Skeletal muscle satellite cell (primary cell): ENCODE measurements at regions not wholly inside any gene's neighbourhood (a gene's known extent, or its start where the extent isn't known, plus 50 kb on each side); places are given as distances from the start of the nearest gene placed in this dataset.

Experiments
- H3K27me3 ChIP-seq: 2 replicates; pipeline ENCODE4 v1.7.0; 2013; ENCODE audit warnings: low read length; ENCODE audit not compliant: control insufficient read depth, insufficient read depth
- H3K36me3 ChIP-seq: 2 replicates; pipeline ENCODE4 v1.7.0; 2013; ENCODE audit warnings: mild to moderate bottlenecking, control low read depth, low read length; ENCODE audit not compliant: insufficient read depth
- H3K4me1 ChIP-seq: 2 replicates; pipeline ENCODE4 v1.7.0; 2013; ENCODE audit warnings: low read length; ENCODE audit not compliant: control insufficient read depth, insufficient read depth
- H3K4me2 ChIP-seq: 2 replicates; pipeline ENCODE4 v1.7.0; 2013; ENCODE audit warnings: mild to moderate bottlenecking, low read length
- H3K4me3 ChIP-seq: 2 replicates; pipeline ENCODE4 v1.7.0; 2013; ENCODE audit warnings: low read length
- H3K9ac ChIP-seq: 2 replicates; pipeline ENCODE4 v1.7.0; 2013; ENCODE audit warnings: mild to moderate bottlenecking, low read depth, low read length, moderate library complexity
- H3K9me3 ChIP-seq: replicated peaks from 2 replicates; pipeline ENCODE4 v1.7.0; 2013; ENCODE audit warnings: mild to moderate bottlenecking, control low read depth, low read length

GRCh38 chr3:116969646-116970045, 260.1 kb downstream of the TUSC7 start:
- H3K27me3 ChIP-seq, result no peaks in the 10 kb centered on the region
- no peak overlapping the region for H3K4me2 ChIP-seq
- H3K36me3 ChIP-seq, result no peaks in the 10 kb centered on the region
- no peaks in the 10 kb centered on the region for H3K4me1 ChIP-seq
- H3K9ac ChIP-seq, result no peak overlapping the region
- no peaks in the 10 kb centered on the region for H3K9me3 ChIP-seq
- H3K4me3 ChIP-seq, result no peak overlapping the region

DNA sequence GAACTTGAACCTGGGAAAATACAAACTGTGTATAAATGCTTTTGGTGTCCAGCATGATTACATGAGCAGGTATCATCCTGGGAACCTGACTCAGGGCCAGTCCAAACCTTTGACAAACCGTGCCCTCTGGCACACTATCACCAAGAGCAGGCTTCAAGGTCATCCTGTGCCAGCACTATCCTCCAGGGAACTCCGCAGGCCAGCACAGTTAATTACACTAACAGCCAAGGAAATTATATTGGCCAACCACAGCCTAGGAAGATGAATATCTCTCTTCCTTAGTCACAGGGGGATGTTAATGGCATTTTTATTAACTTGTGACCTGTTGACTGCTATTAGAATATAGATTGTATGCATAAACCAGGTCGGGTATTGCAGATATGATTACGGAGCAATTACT, 262.0 kb downstream of the TUSC7 start:
- Histone ChIP-seq H3K27me3 (no peaks in the 10 kb centered on the region), H3K4me3 (no peak overlapping the region), H3K9me3 (no peaks in the 10 kb centered on the region), H3K4me2 (no peak overlapping the region), H3K9ac (no peak overlapping the region), H3K36me3 (no peaks in the 10 kb centered on the region), H3K4me1 (no peaks in the 10 kb centered on the region)

DNA sequence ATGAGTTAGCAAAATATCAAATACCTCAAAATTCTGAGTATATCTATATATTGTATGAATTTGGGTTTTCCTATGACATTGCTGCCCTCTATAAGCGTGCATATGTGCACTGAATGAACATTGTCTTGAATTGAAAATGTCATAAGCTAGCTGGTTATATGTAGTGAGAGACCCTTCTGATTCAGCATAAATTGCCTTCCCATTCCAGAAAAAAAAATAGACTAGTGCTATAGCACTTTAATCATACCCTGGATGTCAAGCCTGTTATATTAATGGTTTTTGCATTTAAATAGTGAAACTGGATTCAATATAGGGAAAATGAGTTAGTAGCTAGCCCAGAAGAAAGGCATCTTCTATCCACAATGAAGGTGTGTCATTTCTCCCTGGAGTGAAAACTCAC, 265.1 kb downstream of the TUSC7 start:
- H3K36me3 ChIP-seq, result no peaks in the 10 kb centered on the region
- H3K4me1 ChIP-seq, result no peaks in the 10 kb centered on the region
- no peaks in the 10 kb centered on the region for H3K27me3 ChIP-seq
- H3K9ac ChIP-seq, result no peak overlapping the region
- H3K4me2 ChIP-seq, result no peak overlapping the region
- no peaks in the 10 kb centered on the region for H3K9me3 ChIP-seq
- no peak overlapping the region for H3K4me3 ChIP-seq

GRCh38 chr3:116977441-116977840, 267.9 kb downstream of the TUSC7 start:
- Histone ChIP-seq H3K4me3 (no peak overlapping the region), H3K4me2 (no peak overlapping the region), H3K36me3 (no peaks in the 10 kb centered on the region), H3K9me3 (no peaks in the 10 kb centered on the region), H3K4me1 (no peaks in the 10 kb centered on the region), H3K9ac (no peak overlapping the region), H3K27me3 (no peaks in the 10 kb centered on the region)

GRCh38 chr3:116980099-116980498, 270.5 kb downstream of the TUSC7 start:
- no peak overlapping the region for H3K9ac ChIP-seq
- H3K4me1 ChIP-seq, result no peaks in the 10 kb centered on the region
- no peak overlapping the region for H3K4me3 ChIP-seq
- no peaks in the 10 kb centered on the region for H3K36me3 ChIP-seq
- H3K4me2 ChIP-seq, result no peak overlapping the region
- no peaks in the 10 kb centered on the region for H3K27me3 ChIP-seq
- no peaks in the 10 kb centered on the region for H3K9me3 ChIP-seq

GRCh38 chr3:116981089-116981488, 271.5 kb downstream of the TUSC7 start:
- Histone ChIP-seq H3K9ac (no peak overlapping the region), H3K36me3 (no peaks in the 10 kb centered on the region), H3K4me1 (no peaks in the 10 kb centered on the region), H3K27me3 (no peaks in the 10 kb centered on the region), H3K4me2 (no peak overlapping the region), H3K4me3 (no peak overlapping the region), H3K9me3 (no peaks in the 10 kb centered on the region)

DNA sequence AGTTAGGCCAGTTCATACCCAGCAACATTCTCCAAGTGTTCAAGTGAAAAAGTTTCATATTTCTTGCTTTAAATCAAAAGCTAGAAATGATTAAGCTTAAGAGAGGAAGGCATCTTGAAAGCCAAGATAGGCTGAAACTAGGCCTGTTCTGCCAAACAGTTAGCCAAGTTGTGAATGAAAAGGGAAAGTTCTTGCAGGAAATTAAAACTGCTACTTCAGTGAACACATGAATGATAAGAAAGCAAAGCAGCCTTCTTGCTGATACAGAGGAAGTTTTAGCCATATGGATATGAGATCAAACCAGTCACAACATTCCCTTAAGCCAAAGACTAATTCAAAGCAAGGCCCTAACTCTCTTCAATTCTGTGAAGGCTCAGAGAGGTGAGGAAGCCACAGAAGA, 274.7 kb downstream of the TUSC7 start:
- H3K27me3 ChIP-seq, result peaks cover 4% of the 10 kb centered on the region
- H3K4me2 ChIP-seq, result no peak overlapping the region
- no peaks in the 10 kb centered on the region for H3K9me3 ChIP-seq
- no peaks in the 10 kb centered on the region for H3K4me1 ChIP-seq
- no peak overlapping the region for H3K9ac ChIP-seq
- no peak overlapping the region for H3K4me3 ChIP-seq
- H3K36me3 ChIP-seq, result no peaks in the 10 kb centered on the region

GRCh38 chr3:116994351-116994879, 284.8 kb downstream of the TUSC7 start:
- Histone ChIP-seq H3K4me2 (no peak overlapping the region), H3K4me3 (no peak overlapping the region), H3K27me3 (no peaks in the 10 kb centered on the region), H3K36me3 (no peaks in the 10 kb centered on the region), H3K9me3 (no peaks in the 10 kb centered on the region), H3K9ac (no peak overlapping the region), H3K4me1 (no peaks in the 10 kb centered on the region)

DNA sequence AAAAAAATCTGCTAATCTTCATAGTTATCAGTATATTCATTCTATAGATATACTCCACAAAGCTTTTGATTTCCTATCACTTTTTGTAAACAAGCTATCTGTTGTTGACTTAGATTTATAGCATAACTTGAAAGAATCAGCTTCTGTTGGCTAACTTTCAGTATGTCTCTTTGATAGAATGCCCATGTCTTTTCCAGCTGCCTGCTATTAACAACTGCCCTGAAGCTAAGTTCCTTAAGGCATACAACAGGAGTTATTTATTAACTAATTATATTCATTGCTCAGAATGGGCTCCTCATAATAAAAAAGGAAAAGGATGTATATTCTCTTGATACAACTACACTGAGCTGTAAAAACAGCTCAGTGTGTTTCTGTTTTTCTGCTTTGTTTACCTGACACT, 293.9 kb downstream of the TUSC7 start:
- no peak overlapping the region for H3K9ac ChIP-seq
- no peak overlapping the region for H3K4me3 ChIP-seq
- H3K9me3 ChIP-seq, result no peaks in the 10 kb centered on the region
- no peaks in the 10 kb centered on the region for H3K27me3 ChIP-seq
- H3K4me1 ChIP-seq, result no peaks in the 10 kb centered on the region
- no peak overlapping the region for H3K4me2 ChIP-seq
- no peaks in the 10 kb centered on the region for H3K36me3 ChIP-seq

GRCh38 chr3:117005274-117005673, 295.7 kb downstream of the TUSC7 start:
- Histone ChIP-seq H3K36me3 (no peaks in the 10 kb centered on the region), H3K4me1 (no peaks in the 10 kb centered on the region), H3K9me3 (no peaks in the 10 kb centered on the region), H3K27me3 (no peaks in the 10 kb centered on the region), H3K4me3 (no peak overlapping the region), H3K4me2 (no peak overlapping the region), H3K9ac (no peak overlapping the region)

DNA sequence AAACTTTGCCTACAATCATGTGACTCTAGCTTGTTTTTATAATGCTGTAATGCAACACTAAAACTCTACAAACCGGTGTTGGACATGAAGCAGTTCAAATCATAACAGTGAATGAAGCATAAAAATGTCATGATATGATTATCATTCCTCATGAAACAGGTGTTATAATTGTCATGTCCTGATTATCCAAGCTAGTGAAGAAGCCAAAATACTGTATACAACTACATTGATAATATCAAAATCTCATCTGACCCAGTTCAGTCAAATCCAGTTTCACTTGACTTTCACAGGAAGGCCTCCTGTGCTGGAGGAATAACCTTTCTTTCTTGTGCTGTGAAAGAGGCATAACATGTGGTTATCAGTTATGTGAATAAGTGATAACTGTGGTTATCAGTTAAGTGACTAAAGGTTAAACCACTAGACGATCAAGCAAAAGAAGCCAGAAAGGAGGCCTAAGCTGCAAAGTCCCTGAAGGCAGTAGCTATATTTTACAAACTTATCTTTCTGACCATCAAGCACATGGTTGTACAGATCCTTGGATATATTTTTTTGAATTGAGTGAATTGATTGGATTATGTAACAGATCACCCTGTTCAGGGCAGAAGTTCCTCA, 296.4 kb downstream of the TUSC7 start:
- H3K4me3 ChIP-seq, result no peak overlapping the region
- H3K4me1 ChIP-seq, result no peaks in the 10 kb centered on the region
- no peaks in the 10 kb centered on the region for H3K9me3 ChIP-seq
- H3K36me3 ChIP-seq, result no peaks in the 10 kb centered on the region
- H3K4me2 ChIP-seq, result no peak overlapping the region
- H3K27me3 ChIP-seq, result no peaks in the 10 kb centered on the region
- H3K9ac ChIP-seq, result no peak overlapping the region

DNA sequence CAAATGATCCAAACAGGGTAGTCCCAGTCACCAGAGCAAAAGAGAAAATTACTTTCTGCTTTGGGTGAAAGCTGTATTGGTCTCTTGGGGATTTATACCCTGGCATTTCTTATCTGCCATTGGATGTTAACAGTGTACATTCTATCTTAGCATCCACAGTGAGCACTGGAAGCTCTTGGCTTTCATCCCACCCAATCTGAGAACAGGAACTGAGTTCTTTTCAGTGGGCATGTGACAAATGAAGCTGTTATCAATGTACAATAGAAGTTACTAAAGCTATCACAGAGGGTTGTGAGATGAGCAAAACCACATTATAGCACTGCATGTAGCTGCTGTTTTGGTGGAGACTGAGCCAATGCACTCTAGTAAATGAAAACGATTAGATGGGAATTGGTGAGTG, 300.7 kb downstream of the TUSC7 start:
- no peak overlapping the region for H3K4me3 ChIP-seq
- no peaks in the 10 kb centered on the region for H3K4me1 ChIP-seq
- no peak overlapping the region for H3K9ac ChIP-seq
- no peaks in the 10 kb centered on the region for H3K27me3 ChIP-seq
- H3K36me3 ChIP-seq, result no peaks in the 10 kb centered on the region
- H3K4me2 ChIP-seq, result no peak overlapping the region
- H3K9me3 ChIP-seq, result no peaks in the 10 kb centered on the region
